ENCODE measurements at regions not wholly inside any gene's neighbourhood (a gene's known extent, or its start where the extent isn't known, plus 50 kb on each side); places are given as distances from the start of the nearest gene placed in this dataset.

- Mint-ChIP-seq H3K4me1 (no peaks in the 10 kb centered on the region), H3K9me3 (no peaks in the 10 kb centered on the region), H3K4me3 (no peak overlapping the region), H3K27me3 (no peaks in the 10 kb centered on the region), H3K36me3 (no peaks in the 10 kb centered on the region), H3K27ac (no peak overlapping the region)
- DNase-seq (no peak), ATAC-seq (ENCODE audit: low read depth) (no peak)
- POLR2A ChIA-PET, result no interaction called here
Observed at GRCh38 chr3:117128133-117128532, 418.6 kb downstream of the TUSC7 start.

- no peak for ATAC-seq (ENCODE audit: low read depth)
- no peaks in the 10 kb centered on the region for H3K9me3 Mint-ChIP-seq
- POLR2A ChIA-PET, result no interaction called here
Observed at GRCh38 chr3:117128872-117129271, 419.3 kb downstream of the TUSC7 start.

GRCh38 chr3:117129516-117129915, 419.9 kb downstream of the TUSC7 start:
- DNase-seq, result no peak
- Mint-ChIP-seq H3K27ac (no peak overlapping the region), H3K27me3 (no peaks in the 10 kb centered on the region), H3K4me1 (no peaks in the 10 kb centered on the region), H3K4me3 (no peak overlapping the region), H3K9me3 (no peaks in the 10 kb centered on the region), H3K36me3 (no peaks in the 10 kb centered on the region)
- no peak for ATAC-seq (ENCODE audit: low read depth)
- POLR2A ChIA-PET, result no interaction called here

More at GRCh38 chr3:117128872-117129271, 419.3 kb downstream of the TUSC7 start:
- H3K27ac Mint-ChIP-seq, result no peak overlapping the region
- H3K36me3 Mint-ChIP-seq, result no peaks in the 10 kb centered on the region
- no peaks in the 10 kb centered on the region for H3K27me3 Mint-ChIP-seq
- H3K4me1 Mint-ChIP-seq, result no peaks in the 10 kb centered on the region
- DNase-seq, result no peak
- no peak overlapping the region for H3K4me3 Mint-ChIP-seq

- no peaks in the 10 kb centered on the region for H3K4me1 Mint-ChIP-seq
- H3K9me3 Mint-ChIP-seq, result no peaks in the 10 kb centered on the region
- H3K4me3 Mint-ChIP-seq, result no peak overlapping the region
- ATAC-seq (ENCODE audit: low read depth) (no peak), DNase-seq (no peak)
- H3K36me3 Mint-ChIP-seq, result no peaks in the 10 kb centered on the region
- H3K27ac Mint-ChIP-seq, result no peak overlapping the region
- POLR2A ChIA-PET, result no interaction called here
- H3K27me3 Mint-ChIP-seq, result no peaks in the 10 kb centered on the region
Observed at GRCh38 chr3:117130222-117130621, 420.6 kb downstream of the TUSC7 start.

GRCh38 chr3:117131259-117131658, 421.7 kb downstream of the TUSC7 start:
- DNase-seq (no peak), ATAC-seq (ENCODE audit: low read depth) (no peak)
- Mint-ChIP-seq H3K4me3 (no peak overlapping the region), H3K9me3 (no peaks in the 10 kb centered on the region), H3K4me1 (no peaks in the 10 kb centered on the region), H3K36me3 (no peaks in the 10 kb centered on the region), H3K27ac (no peak overlapping the region), H3K27me3 (no peaks in the 10 kb centered on the region)
- POLR2A ChIA-PET, result no interaction called here

- Mint-ChIP-seq H3K36me3 (no peaks in the 10 kb centered on the region), H3K9me3 (no peaks in the 10 kb centered on the region), H3K27ac (no peak overlapping the region), H3K4me3 (no peak overlapping the region), H3K4me1 (no peaks in the 10 kb centered on the region), H3K27me3 (no peaks in the 10 kb centered on the region)
- ATAC-seq (ENCODE audit: low read depth) (no peak), DNase-seq (no peak)
- POLR2A ChIA-PET, result no interaction called here
Observed at GRCh38 chr3:117133066-117133465, 423.5 kb downstream of the TUSC7 start.

GRCh38 chr3:117135207-117135606, 425.6 kb downstream of the TUSC7 start:
- no peak for ATAC-seq (ENCODE audit: low read depth)
- Mint-ChIP-seq H3K4me1 (no peaks in the 10 kb centered on the region), H3K4me3 (no peak overlapping the region), H3K27me3 (no peaks in the 10 kb centered on the region), H3K36me3 (no peaks in the 10 kb centered on the region), H3K9me3 (no peaks in the 10 kb centered on the region), H3K27ac (no peak overlapping the region)
- POLR2A ChIA-PET, result no interaction called here
- DNase-seq, result no peak

- no peaks in the 10 kb centered on the region for H3K36me3 Mint-ChIP-seq
- DNase-seq (no peak), ATAC-seq (ENCODE audit: low read depth) (no peak)
- H3K9me3 Mint-ChIP-seq, result no peaks in the 10 kb centered on the region
- H3K4me3 Mint-ChIP-seq, result no peak overlapping the region
- H3K27me3 Mint-ChIP-seq, result no peaks in the 10 kb centered on the region
- POLR2A ChIA-PET, result no interaction called here
- no peaks in the 10 kb centered on the region for H3K4me1 Mint-ChIP-seq
- H3K27ac Mint-ChIP-seq, result no peak overlapping the region
Observed at GRCh38 chr3:117136003-117136402, 426.4 kb downstream of the TUSC7 start.

- Mint-ChIP-seq H3K9me3 (no peaks in the 10 kb centered on the region), H3K4me3 (no peak overlapping the region)
Observed at GRCh38 chr3:117137065-117137464, 427.5 kb downstream of the TUSC7 start.

GRCh38 chr3:117139681-117140080, 430.1 kb downstream of the TUSC7 start:
- no peak for DNase-seq

More at GRCh38 chr3:117137065-117137464, 427.5 kb downstream of the TUSC7 start:
- no peaks in the 10 kb centered on the region for H3K4me1 Mint-ChIP-seq
- no peak for DNase-seq
- H3K27ac Mint-ChIP-seq, result no peak overlapping the region
- no peaks in the 10 kb centered on the region for H3K27me3 Mint-ChIP-seq
- no peak for ATAC-seq (ENCODE audit: low read depth)
- POLR2A ChIA-PET, result no interaction called here
- H3K36me3 Mint-ChIP-seq, result no peaks in the 10 kb centered on the region

GRCh38 chr3:117141812-117142211, 432.2 kb downstream of the TUSC7 start:
- Mint-ChIP-seq H3K4me1 (no peaks in the 10 kb centered on the region), H3K4me3 (no peak overlapping the region), H3K9me3 (peaks cover 2% of the 10 kb centered on the region), H3K27me3 (no peaks in the 10 kb centered on the region), H3K36me3 (no peaks in the 10 kb centered on the region), H3K27ac (no peak overlapping the region)
- DNase-seq (no peak), ATAC-seq (ENCODE audit: low read depth) (no peak)
- POLR2A ChIA-PET, result no interaction called here

More at GRCh38 chr3:117139681-117140080, 430.1 kb downstream of the TUSC7 start:
- Mint-ChIP-seq H3K27me3 (no peaks in the 10 kb centered on the region), H3K4me3 (no peak overlapping the region), H3K9me3 (peaks cover 2% of the 10 kb centered on the region), H3K36me3 (no peaks in the 10 kb centered on the region), H3K4me1 (no peaks in the 10 kb centered on the region), H3K27ac (no peak overlapping the region)
- POLR2A ChIA-PET, result no interaction called here
- ATAC-seq (ENCODE audit: low read depth), result no peak

GRCh38 chr3:117144853-117145252, 435.3 kb downstream of the TUSC7 start:
- DNase-seq, result no peak
- no peak overlapping the region for H3K4me3 Mint-ChIP-seq
- peaks cover 2% of the 10 kb centered on the region for H3K9me3 Mint-ChIP-seq
- no peaks in the 10 kb centered on the region for H3K27me3 Mint-ChIP-seq
- POLR2A ChIA-PET, result no interaction called here
- no peaks in the 10 kb centered on the region for H3K4me1 Mint-ChIP-seq
- no peaks in the 10 kb centered on the region for H3K36me3 Mint-ChIP-seq
- no peak for ATAC-seq (ENCODE audit: low read depth)
- no peak overlapping the region for H3K27ac Mint-ChIP-seq

GRCh38 chr3:117145677-117146076, 436.1 kb downstream of the TUSC7 start:
- H3K4me3 Mint-ChIP-seq, result no peak overlapping the region
- H3K27ac Mint-ChIP-seq, result no peak overlapping the region
- POLR2A ChIA-PET, result no interaction called here
- no peaks in the 10 kb centered on the region for H3K4me1 Mint-ChIP-seq
- peaks cover 2% of the 10 kb centered on the region for H3K9me3 Mint-ChIP-seq
- ATAC-seq (ENCODE audit: low read depth), result no peak
- DNase-seq, result no peak
- H3K36me3 Mint-ChIP-seq, result no peaks in the 10 kb centered on the region
- H3K27me3 Mint-ChIP-seq, result no peaks in the 10 kb centered on the region

- no peak overlapping the region for H3K4me3 Mint-ChIP-seq
- no peaks in the 10 kb centered on the region for H3K36me3 Mint-ChIP-seq
- H3K4me1 Mint-ChIP-seq, result no peaks in the 10 kb centered on the region
- no peak overlapping the region for H3K27ac Mint-ChIP-seq
- H3K9me3 Mint-ChIP-seq, result peaks cover 2% of the 10 kb centered on the region
- no peak for ATAC-seq (ENCODE audit: low read depth)
- DNase-seq, result no peak
- no peaks in the 10 kb centered on the region for H3K27me3 Mint-ChIP-seq
- POLR2A ChIA-PET, result no interaction called here
Observed at GRCh38 chr3:117146571-117146970, 437.0 kb downstream of the TUSC7 start.

GRCh38 chr3:117149584-117149983, 440.0 kb downstream of the TUSC7 start:
- no peak for DNase-seq
- no peaks in the 10 kb centered on the region for H3K4me1 Mint-ChIP-seq
- POLR2A ChIA-PET, result no interaction called here
- no peak overlapping the region for H3K4me3 Mint-ChIP-seq
- no peaks in the 10 kb centered on the region for H3K36me3 Mint-ChIP-seq
- no peaks in the 10 kb centered on the region for H3K9me3 Mint-ChIP-seq
- ATAC-seq (ENCODE audit: low read depth), result no peak
- H3K27me3 Mint-ChIP-seq, result no peaks in the 10 kb centered on the region
- no peak overlapping the region for H3K27ac Mint-ChIP-seq
